ENCODE measurements at regions not wholly inside any gene's neighbourhood (a gene's known extent, or its start where the extent isn't known, plus 50 kb on each side); places are given as distances from the start of the nearest gene placed in this dataset.

DNA sequence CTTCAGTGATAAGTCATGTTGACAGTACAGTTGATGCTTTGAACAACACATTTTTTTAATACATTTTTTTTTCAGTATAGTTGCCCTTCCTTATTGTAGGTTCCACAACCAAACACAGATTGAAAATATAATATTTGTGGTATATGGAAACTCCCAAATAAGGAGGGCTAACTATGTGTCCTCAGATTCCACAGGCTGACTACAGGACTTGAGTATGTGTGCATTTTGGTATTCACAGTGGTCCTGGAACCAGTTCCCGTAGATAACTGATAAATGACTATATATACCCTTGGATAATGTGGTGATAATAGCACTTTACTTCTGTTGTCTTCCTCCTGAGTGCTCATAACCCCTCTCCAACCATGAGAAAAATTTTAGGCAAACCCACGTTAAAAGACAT lies 111.6 kb upstream of the NUDT6 start:
- DNase-seq (ENCODE audit: low read depth, low spot score) = no peak
- SMC1A ChIA-PET (ENCODE audit: uncharacterized antibody, unreplicated experiment) = interaction anchor here (1.1 kb wide), 1 partner anchor 576 kb away, joined by 3 read pairs; no protein-coding TSS in a partner anchor
- Histone ChIP-seq H3K79me2 (ENCODE audit: control insufficient read depth, insufficient read depth, low read length) (no peaks in the 10 kb centered on the region), H3K4me2 (ENCODE audit: control insufficient read depth, insufficient read depth) (no peak overlapping the region), H3K27ac (ENCODE audit: control insufficient read depth, insufficient read depth) (no peak overlapping the region), H2AFZ (ENCODE audit: control insufficient read depth, low read depth, low read length) (no peak overlapping the region), H3K4me3 (no peak overlapping the region), H3K9me3 (replicated peaks; ENCODE audit: control insufficient read depth, insufficient read depth, low read length) (no peaks in the 10 kb centered on the region), H3K9ac (ENCODE audit: control insufficient read depth, insufficient read depth, low read length) (no peak overlapping the region), H4K20me1 (ENCODE audit: control insufficient read depth, insufficient read depth) (no peaks in the 10 kb centered on the region), H3K27me3 (replicated peaks in 1 of 2; ENCODE audit: control insufficient read depth in 2 of 2, insufficient read depth in 2 of 2, low read length in 1 of 2) (no peaks in the 10 kb centered on the region), H3K4me1 (ENCODE audit: control insufficient read depth, insufficient read depth, low read length) (no peaks in the 10 kb centered on the region), H3K36me3 (ENCODE audit: control insufficient read depth in 2 of 2, insufficient read depth in 2 of 2, low read length in 1 of 2) (no peaks in the 10 kb centered on the region)
- BruUV-seq (replicated peaks) = no TSS peak
- CTCF ChIA-PET = interaction anchor here (0.7 kb wide), 1 partner anchor 456 kb away, joined by 3 read pairs; no protein-coding TSS in a partner anchor
- RAD21 ChIA-PET (ENCODE audit: unreplicated experiment) = no interaction called here
- in situ Hi-C loops (cut with MboI) = no loop called here
- TF ChIP-seq CHD2 (IDR thresholded peaks at IDR 0.05; ENCODE audit: borderline replicate concordance, low read depth, low read length) = no peak
- no peak for TF ChIP-seq ZNF274 (IDR thresholded peaks at IDR 0.05; ENCODE audit: insufficient read depth, insufficient read length)
- TF ChIP-seq SPI1 (IDR thresholded peaks at IDR 0.05; ENCODE audit: borderline replicate concordance, insufficient read depth, low read depth, low read length) = no peak
- no peak for TF ChIP-seq TAF1 (IDR thresholded peaks at IDR 0.05; ENCODE audit: borderline replicate concordance, low read depth, low read length)
- TF ChIP-seq, protein P1, sequence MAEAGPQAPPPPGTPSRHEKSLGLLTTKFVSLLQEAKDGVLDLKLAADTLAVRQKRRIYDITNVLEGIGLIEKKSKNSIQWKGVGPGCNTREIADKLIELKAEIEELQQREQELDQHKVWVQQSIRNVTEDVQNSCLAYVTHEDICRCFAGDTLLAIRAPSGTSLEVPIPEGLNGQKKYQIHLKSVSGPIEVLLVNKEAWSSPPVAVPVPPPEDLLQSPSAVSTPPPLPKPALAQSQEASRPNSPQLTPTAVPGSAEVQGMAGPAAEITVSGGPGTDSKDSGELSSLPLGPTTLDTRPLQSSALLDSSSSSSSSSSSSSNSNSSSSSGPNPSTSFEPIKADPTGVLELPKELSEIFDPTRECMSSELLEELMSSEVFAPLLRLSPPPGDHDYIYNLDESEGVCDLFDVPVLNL (IDR thresholded peaks at IDR 0.05; ENCODE audit: low read depth, low read length) = no peak
- TF ChIP-seq NFIC (IDR thresholded peaks at IDR 0.05; ENCODE audit: low read depth, low read length) = no peak
- TF ChIP-seq GABPA (IDR thresholded peaks at IDR 0.05; ENCODE audit: low read depth) = no peak
- TF ChIP-seq MTA2 (IDR thresholded peaks at IDR 0.05; ENCODE audit: low read depth) = no peak
- POLR2A ChIA-PET = no interaction called here
- FAIRE-seq = no peak
- intact Hi-C loops (cut with micrococcal nuclease; ENCODE audit: unreplicated experiment) = no loop called here
- no peak for ATAC-seq
- 94% methylated on average over 2 of the region's 2 CpGs for WGBS (ENCODE audit: insufficient coverage, insufficient replicate concordance, low lambda C conversion rate, missing lambda C conversion rate)

DNA sequence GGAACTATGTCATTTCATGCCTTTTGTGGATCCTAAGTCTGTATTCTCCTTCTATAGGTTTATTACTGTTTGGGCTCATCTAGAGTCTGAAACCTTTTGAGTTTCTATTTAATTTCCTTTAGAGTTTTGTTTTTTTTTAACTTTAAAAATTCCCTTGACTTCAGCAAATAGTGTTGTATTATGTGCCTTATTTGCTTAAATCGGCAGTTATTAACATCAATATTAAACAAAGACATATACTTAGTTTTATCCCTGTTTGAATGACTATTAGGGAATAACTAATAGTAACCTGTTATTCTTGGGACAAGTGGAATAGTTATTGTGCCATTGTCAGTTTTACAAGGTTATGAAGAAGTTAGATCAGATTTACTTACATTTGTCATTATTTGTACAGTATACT lies 112.8 kb upstream of the NUDT6 start:
- CTCF ChIA-PET = no interaction called here
- in situ Hi-C loops (cut with MboI) (no loop called here), intact Hi-C loops (cut with micrococcal nuclease; ENCODE audit: unreplicated experiment) (no loop called here)
- H3K4me2 ChIP-seq (ENCODE audit: control insufficient read depth, insufficient read depth) = no peak overlapping the region
- H3K4me3 ChIP-seq = no peak overlapping the region
- H3K27ac ChIP-seq (ENCODE audit: control insufficient read depth, insufficient read depth) = no peak overlapping the region
- BruUV-seq (replicated peaks) = no TSS peak
- no peaks in the 10 kb centered on the region for H3K79me2 ChIP-seq (ENCODE audit: control insufficient read depth, insufficient read depth, low read length)
- H4K20me1 ChIP-seq (ENCODE audit: control insufficient read depth, insufficient read depth) = no peaks in the 10 kb centered on the region
- POLR2A ChIA-PET = no interaction called here
- 97% methylated on average over 1 of the region's 1 CpG for WGBS (ENCODE audit: insufficient coverage, insufficient replicate concordance, low lambda C conversion rate, missing lambda C conversion rate)
- no peak for DNase-seq (ENCODE audit: low read depth, low spot score)
- RAD21 ChIA-PET (ENCODE audit: unreplicated experiment) = no interaction called here
- SMC1A ChIA-PET (ENCODE audit: uncharacterized antibody, unreplicated experiment) = no interaction called here
- no peak for FAIRE-seq
- no peaks in the 10 kb centered on the region for H3K4me1 ChIP-seq (ENCODE audit: control insufficient read depth, insufficient read depth, low read length)
- H3K9me3 ChIP-seq (replicated peaks; ENCODE audit: control insufficient read depth, insufficient read depth, low read length) = no peaks in the 10 kb centered on the region
- no peak for ATAC-seq
- H3K27me3 ChIP-seq (replicated peaks in 1 of 2; ENCODE audit: control insufficient read depth in 2 of 2, insufficient read depth in 2 of 2, low read length in 1 of 2) = no peaks in the 10 kb centered on the region
- no peak overlapping the region for H3K9ac ChIP-seq (ENCODE audit: control insufficient read depth, insufficient read depth, low read length)
- H3K36me3 ChIP-seq (ENCODE audit: control insufficient read depth in 2 of 2, insufficient read depth in 2 of 2, low read length in 1 of 2) = no peaks in the 10 kb centered on the region
- no peak overlapping the region for H2AFZ ChIP-seq (ENCODE audit: control insufficient read depth, low read depth, low read length)
- TF ChIP-seq USF2 (IDR thresholded peaks at IDR 0.05; ENCODE audit: borderline replicate concordance, low read depth, low read length) = no peak
- no peak for TF ChIP-seq JUNB (IDR thresholded peaks at IDR 0.05)
- no peak for TF ChIP-seq KDM1A (IDR thresholded peaks at IDR 0.05; ENCODE audit: borderline replicate concordance)
- TF ChIP-seq TAF1 (IDR thresholded peaks at IDR 0.05; ENCODE audit: borderline replicate concordance, low read depth, low read length) = no peak
- no peak for TF ChIP-seq CUX1 (IDR thresholded peaks at IDR 0.05; ENCODE audit: insufficient replicate concordance, low read depth, low read length)
